HuH-7.5 (cell line): ENCODE measurements at regions not wholly inside any gene's neighbourhood (a gene's known extent, or its start where the extent isn't known, plus 50 kb on each side); places are given as distances from the start of the nearest gene placed in this dataset.

Experiments used
- DNase-seq: peaks from one replicate; pipeline ENCODE4 v3.0.0; 2011; ENCODE audit warnings: low spot score

DNA sequence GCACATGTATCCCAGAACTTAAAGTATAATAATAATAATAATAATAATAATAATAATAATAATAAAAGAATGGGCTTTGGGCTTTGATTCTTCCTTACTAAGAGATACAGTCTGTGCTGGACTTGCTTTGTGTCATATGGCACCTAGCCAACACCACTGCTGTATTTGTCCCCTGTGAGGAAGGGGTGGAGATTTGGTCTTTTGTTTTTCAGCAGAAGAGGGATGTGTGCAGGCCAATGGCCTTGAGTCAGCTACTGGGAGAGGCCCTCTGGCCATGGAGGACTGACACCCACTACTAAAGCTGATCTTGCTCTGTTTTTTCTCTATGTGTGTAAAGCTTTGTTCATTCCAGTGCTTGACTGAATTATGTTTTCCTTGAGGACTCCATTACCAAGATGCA is 573.0 kb upstream of the PCDH15 start:
- no peak for DNase-seq

DNA sequence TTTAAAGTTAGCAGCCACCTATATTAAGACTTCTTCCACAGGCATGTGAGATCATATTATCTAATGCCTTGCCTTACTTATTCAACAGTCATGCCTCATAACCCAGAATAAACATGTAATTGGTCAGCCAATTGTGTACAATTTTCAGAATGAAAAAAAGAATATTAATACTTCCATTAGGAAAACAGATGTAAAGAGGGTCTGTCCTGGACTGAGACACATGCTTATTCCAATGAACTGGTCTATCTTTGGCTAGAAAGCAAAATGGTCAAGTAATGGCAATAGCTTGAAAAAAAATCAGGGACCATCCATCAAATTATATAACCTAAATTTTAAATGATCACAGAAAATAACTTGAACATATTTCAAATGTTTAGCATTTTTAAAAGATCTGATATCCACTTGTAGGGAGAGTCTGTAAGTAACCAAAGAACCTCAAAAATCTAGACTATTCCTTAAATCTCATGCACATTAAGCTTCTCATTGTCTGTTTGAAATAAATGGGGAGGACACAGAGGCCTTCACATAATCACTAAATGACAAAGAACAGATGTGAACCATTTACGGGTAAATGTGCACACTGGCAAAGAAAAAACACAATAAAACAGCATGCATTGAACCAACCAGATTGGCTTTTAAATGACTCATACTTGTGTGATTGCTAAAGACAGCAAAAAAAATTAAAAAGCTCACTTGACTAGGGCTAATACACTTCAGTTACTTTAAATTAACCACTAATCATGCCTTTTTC is 568.8 kb upstream of the PCDH15 start:
- DNase-seq: no peak

DNA sequence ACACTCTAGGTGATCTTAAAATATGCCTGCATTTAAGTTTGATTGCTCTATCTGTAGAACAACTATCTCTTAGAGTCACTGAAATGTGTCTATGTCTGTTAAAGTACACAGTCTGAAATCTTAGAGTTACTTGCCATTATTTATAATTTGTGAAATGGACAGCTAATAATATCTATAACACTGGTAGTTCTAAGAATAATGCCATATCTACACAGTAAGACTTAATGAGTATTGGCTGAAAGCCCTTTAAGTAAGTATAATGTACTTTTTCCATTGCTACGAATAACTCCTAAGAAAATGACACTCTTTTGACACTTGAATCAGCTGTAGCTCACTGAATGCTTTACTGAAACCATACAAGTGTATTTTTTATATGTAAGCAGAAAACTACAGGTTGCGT is 567.4 kb upstream of the PCDH15 start:
- DNase-seq: no peak

DNA sequence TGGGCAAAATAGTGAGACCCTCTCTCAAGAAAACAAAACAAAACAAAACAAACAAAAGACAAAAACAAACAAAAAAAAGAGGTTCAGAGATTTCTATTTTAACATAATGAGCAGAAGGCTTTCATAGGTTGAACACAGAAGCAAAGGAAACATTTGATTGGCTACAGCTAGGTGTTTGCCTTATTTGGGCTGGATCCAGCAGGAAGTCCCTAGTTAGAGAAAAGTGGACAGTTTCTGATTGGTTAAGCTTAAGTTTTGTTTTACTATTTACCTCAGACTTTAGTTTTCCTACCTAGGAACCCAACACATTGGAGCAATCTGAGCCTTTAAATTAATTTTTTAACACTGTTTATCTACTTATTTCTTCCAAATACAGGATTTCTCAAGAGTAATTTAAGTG is 566.5 kb upstream of the PCDH15 start:
- no peak for DNase-seq

DNA sequence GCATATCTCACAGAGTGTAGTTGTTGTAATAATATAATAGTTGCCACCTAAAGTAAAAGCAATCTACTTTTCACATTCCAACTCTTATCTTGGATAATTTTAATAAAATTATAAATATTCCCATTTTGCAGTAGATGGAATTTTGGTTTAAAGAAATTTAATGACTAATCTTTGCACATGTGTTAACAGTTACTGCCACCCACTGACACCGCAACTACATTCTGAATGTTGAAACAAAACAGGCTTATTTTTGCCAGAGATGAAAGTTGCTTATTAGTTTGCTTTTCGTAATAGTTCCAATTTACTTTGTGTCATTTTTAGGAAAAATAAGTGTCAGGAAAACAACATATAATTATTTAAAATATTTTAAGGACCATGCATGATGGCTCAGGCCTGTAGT is 557.5 kb upstream of the PCDH15 start:
- no peak for DNase-seq

DNA sequence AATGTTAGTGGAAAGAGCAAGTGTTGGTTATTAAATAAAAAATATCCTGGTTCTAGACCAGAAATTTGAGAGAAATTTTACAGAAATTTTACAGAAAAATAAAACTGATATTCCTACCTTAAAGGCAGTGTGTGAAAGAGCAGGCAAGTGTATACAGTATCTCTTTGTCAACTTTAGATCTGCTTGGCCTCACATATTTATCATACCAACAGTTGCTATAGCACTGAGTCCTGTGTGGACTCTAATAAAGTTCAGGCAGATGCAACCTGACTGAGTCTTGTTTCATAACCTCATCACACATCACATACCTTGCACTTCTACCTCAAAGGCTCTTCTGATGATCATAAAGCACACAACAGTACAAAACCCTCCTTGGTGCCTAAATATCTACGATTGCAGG is 552.4 kb upstream of the PCDH15 start:
- no peak for DNase-seq

DNA sequence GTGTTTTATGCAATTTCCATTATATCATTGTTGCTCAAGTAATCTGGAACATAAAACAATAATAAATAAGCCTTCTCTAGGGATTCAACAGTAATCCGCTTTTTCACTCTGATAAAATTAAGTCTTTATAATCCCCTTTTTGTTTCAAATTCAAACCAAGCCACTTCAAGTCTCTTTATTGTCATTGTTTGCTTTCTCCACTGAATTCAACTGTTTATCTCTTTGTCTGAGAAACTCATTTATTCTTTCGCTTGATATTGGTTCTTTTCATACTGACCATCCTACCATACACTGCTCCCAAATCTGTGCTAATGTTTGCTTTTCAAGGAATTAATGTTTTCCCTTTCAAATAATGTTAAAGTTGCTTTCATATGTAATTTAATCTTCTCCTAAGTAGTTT is 550.4 kb upstream of the PCDH15 start:
- no peak for DNase-seq

DNA sequence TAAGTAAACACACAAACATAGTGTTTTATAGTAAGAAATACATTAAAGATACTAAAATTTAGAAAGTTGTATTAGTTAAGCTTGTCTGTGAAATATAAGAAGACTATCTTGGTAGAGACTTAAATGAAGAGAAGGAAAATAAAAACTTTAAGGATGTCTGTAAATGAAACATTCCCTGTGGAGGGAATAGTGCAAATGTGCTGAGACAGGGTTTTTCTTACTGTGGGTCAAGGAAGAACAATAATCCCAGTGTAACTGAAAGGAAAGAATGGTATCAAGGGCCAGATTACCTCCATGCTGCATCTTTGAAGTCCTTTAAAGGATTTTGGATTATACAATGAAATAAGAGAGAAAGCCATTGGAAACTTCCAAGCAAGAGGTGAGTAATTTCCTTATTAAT is 547.5 kb upstream of the PCDH15 start:
- DNase-seq: no peak

DNA sequence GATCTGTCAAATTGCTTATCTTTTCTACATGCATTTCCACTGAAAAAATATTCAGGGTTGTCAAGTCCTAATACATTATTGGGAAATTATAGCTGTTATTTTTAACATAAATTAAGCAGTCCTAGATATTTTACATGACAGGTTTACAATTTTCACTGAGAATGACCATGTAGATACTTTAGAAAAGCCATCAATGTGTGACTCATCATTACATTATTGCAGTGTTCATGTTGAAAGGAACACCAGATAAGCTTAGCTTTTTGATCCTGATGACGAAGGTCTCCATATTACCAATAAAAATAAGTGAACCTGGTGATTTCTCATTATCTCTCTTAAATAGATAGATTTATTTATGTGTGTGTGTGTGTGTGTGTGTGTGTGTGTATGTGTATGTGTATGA is 529.5 kb upstream of the PCDH15 start:
- DNase-seq: no peak

DNA sequence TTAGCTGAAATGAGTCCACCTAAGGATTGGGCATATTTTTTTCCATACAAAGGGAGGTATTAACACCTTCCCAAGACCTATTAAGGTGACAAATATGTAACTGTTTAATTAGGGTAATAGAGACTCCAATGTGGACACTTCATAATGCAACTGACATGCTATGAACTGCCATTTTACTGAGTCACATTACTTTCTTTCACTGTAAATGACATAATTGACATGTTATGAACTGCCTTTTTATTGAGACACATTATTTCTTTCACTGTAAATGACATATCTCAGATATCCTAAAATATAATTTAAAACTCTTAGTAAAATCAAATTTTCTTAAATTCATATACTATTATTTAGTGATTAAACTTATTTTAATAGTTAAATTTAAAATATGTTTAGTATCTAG is 528.8 kb upstream of the PCDH15 start:
- DNase-seq: no peak

DNA sequence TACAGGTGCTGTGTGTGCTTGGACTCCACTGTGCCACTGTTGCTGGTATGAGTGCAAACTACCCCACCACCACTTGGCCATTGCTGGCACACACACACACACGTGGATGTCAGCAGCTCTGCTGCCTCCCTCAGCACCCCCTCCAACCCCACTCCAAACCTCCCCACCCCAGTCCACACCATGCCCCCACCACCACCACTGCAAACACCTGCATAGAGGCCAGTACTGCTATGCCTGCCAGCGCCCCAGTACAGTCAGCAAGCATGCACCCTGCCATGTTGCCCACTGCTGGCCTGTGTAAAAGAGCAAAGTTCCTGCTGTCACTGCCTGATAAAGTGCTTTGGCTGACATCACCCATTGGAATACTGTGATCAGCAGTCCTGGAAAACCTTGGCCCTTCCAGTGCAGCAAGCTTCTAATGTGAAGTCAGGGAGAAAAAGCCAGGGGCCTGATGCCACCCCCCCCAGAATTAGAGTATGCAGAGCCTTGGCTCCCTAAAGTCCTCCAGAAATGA is 519.2 kb upstream of the PCDH15 start:
- no peak for DNase-seq

DNA sequence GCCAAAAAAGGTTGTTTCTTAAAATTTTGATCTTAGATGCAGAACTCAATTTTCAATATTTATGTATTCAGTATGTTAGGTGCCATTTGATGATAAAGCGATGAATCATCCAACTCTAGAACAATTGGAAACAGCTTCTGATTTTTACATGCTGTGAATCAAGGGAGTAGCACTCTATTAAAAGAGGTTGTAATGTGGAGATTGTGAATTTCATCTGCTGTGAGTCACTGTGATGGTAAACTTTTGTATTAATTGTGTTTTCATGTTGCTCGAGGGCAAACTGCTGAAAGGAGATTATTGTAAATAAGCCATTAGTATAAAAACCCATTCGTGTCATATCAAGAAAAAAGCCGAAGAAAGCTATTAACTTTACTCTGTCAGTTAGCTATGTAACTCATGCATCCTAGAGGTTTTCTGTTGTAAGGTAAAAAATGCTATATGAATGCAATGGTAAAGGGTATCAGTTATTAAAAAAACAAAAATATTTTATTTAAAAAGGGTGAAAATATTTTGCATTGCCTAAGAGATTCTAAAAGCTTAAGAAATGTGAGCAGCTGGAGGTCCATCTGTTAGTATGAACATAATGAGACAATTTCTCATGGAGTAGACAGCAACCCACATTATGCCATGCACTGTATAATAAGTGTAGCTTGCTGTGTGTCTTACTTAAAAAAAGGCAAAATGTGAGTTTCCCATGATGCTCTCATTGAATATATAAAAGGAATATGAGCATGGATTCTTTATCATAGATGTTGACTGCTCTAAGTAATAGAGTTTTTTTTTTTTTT is 511.0 kb upstream of the PCDH15 start:
- DNase-seq: no peak

DNA sequence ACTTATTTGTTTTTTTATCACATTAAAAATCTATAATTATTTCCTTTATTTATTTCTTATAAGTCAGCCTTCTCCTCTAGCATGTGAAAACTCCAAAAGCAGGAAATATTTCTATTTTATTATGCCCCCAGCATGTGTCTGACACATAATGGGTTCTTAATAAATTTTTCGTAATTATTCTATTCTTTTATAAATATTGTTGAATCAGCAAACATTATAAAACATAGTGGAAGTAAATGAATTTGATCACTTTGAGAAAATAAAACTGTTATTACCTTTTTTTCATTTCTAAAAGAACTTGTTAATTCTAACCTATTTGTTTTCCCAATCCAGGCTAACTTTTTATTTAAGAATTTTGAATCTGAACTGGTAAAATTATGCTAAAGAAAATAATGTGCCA is 509.1 kb upstream of the PCDH15 start:
- no peak for DNase-seq

DNA sequence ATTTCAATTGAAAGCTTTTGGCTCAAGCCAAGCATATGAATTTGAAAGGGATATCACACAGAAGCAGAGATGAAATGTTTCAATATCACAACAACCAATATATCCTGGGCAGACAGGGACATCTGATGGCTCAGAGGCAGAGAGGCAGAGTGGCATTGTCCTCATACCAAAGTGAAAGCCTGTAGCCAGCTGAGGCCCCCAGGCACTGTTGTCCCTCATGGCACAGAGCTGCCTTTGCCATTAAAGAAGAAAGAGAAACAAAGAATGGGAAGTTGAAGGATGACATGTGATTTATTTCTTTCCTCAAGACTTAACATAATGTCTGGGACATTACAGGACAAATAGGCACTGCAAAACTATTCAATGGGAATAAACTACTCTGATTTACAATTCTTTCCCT is 504.3 kb upstream of the PCDH15 start:
- DNase-seq: no peak

DNA sequence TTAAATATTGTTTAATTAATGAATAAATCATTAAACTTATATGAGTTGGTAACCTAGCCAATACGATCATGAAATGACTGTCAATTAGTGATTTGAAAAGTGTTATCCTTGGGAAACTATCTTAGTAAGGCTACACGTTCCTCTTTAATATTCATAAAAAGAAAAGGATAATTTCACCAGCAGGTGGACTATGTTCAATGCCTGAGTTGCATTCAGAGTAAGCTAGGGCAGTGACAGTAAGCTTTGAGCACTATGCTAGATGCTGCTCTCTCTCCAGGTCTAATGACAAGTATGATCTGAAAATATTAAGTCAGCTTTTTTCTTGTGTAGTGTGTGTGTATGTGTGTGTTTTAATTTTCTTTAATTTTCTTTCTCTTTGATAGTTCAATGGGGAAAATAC is 486.3 kb upstream of the PCDH15 start:
- no peak for DNase-seq

DNA sequence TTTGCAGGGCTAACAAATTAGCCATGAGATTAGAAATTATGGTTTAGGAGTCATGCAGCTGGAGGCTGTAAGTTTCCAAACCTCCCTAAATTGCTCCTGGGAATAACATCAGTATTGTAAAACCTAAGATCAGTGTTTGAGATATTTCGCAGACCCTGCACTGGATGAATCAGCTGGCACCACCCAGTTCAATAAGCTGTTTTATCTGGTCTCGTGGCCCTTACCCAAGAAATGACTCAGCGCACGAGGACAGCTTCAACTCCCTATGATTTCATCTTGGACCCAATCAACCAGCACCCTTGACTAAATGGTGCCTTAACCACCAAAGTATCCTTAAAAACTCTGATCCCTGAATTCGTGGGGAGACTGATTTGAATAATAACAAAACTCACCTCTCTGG is 482.0 kb upstream of the PCDH15 start:
- DNase-seq: no peak

DNA sequence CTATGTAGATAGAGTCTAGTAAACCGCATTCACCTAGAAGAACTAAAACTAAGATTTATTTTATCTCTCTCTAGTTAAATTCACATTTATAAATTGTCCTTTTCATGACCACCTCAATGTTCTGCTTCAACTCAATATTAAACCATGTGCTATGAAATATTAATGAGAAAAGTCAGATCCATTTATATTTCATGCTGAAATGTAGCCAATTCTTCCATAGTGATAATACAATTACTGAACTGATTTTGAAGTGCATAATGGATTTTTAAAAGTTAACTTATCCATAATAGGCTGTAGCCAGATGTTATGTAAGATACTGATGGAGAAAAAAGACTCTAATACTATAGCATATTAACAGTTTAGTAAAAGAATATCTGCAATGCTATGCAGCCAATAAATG is 479.7 kb upstream of the PCDH15 start:
- no peak for DNase-seq

DNA sequence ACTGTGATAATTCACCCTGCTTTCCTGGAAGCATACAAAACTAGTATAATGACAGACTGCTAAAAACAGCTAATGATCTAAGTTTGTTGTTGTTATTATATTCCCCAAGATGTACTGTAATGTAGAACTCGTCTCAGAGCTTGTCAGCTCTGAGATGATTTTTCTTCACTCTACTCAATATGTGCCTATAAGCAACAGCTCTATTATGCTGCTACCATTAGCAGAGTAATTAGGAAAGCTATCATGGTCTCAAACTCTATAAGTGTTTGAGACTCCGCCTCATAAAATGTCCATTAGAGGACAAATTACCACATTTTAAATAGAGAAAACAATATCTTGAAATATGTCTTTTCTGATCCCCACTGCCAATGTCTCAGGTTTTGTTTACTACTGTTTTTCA is 476.5 kb upstream of the PCDH15 start:
- no peak for DNase-seq

DNA sequence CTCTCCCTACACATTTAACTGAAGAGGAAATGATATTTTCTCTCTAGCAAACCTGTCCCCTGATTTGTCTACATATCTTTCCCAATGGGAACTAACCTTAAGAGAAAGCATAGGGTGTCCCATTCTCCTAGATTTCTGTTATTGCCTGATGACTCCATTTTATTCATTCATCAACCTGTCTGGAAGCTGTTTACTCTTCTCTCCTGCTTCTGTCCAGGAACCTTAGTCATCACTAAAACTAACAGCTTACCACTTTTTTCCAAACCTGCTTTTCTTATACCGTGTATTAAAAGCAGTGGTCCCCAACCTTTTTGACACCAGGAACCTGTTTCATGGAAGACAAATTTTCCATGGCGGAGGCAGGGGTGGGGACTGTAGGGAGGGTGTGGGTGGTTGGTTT is 473.3 kb upstream of the PCDH15 start:
- no peak for DNase-seq

DNA sequence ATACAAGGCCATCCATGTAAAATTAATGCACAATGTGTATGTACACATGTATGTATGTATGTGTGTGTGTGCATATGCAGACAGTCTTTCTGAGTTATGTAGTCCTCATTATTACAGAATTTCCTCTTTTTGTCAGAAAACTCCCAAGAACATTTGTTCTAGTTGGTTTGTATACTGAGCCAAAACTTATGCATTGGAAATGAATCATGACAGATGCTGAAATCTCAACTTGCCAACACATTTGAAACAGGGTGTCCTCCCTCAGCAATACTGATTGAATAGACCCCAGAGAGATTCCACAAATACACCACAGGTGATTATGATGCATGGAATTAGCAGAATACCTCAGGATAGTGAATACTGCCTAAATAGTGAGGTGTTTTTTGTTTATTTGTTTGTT is 472.9 kb upstream of the PCDH15 start:
- no peak for DNase-seq

DNA sequence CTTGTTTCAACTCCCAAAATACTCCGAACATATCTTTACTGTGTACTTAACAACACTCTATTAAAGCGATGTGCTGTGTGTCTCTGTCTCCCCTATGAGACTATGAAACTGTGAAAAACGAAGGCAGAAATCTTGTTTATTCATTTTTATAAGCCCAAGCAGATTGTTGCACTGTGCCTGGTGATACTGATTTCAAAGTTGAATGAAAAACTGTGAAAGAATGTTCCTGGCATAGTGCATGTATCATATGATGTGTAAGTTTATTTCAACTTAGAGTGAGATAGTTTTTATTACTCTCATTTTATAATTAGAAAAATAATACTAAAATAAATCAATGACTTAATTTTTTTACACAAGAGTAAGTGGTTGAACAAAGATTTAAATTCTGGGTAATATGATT is 471.9 kb upstream of the PCDH15 start:
- no peak for DNase-seq

DNA sequence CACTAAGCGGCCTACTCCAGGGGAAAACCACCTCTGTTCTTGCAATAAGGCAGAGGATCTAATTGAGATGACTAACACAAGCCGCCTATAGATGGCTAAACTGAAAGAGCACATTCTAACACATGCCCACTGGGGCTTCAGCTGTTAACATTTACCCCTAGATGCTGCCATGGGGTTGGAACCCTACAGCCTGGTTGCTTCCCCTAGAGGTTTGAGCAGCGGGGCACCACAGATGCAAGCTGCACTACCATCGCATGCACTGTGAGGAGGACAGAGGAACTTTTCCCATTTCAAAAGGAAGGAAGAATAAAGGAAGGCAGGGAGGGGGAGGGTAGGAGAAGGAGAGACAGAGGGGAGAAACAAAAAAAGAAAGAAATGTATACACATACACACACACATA is 465.8 kb upstream of the PCDH15 start:
- no peak for DNase-seq

DNA sequence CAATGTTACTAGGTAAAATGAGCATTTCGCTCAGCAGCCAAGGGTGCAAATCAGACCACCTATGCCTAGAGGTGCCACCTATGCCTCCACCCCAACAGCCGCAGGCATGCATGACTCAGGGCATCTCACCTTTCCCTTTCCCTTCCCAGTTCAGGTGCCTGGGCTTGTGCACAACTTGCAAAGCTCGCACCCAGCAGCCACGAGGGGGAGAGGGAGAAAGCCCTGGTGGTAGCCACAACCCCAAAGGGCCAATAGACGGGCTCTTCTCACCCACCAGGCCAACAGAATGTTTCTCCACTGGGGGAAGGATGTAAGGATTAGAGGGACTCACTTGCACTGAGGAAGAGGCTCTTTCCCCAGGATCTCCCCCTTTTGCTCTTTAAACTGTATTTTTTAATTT is 462.3 kb upstream of the PCDH15 start:
- no peak for DNase-seq

DNA sequence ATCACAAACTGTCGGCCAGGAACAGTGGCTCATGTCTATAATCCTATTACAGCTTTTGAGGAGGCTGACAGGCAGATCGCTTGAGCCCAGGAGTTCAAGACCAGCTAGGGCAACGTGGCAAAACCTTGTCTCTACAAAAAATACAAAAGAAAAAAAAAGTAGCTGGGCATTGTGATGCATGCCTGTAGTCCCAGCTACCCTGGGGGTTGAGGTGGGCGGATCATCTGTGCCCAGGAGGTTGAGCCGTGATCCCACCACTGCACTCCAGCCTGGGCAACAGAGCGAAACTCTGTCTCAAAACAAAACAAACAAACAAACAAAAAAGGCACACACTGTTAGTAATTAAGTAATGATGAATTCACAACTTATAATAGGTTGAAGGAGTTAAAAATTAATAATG is 441.5 kb upstream of the PCDH15 start:
- DNase-seq: no peak
